ENCODE measurements at regions not wholly inside any gene's neighbourhood (a gene's known extent, or its start where the extent isn't known, plus 50 kb on each side); places are given as distances from the start of the nearest gene placed in this dataset.

- no peak overlapping the region for H3K23ac ChIP-seq (ENCODE audit: insufficient read length, low read depth, low read length)
- H2BK15ac ChIP-seq (ENCODE audit: low read depth, low read length): no peak overlapping the region
- Mint-ChIP-seq H3K4me3 (no peak overlapping the region), H3K27me3 (ENCODE audit: low read depth) (no peaks in the 10 kb centered on the region), H3K27ac (no peak overlapping the region), H3K36me3 (ENCODE audit: insufficient read depth in 1 of 3, low read depth in 3 of 3) (no peaks in the 10 kb centered on the region; a peak in 1 of 7 replicates), H3K9me3 (no peaks in the 10 kb centered on the region), H3K4me1 (no peaks in the 10 kb centered on the region)
- no peaks in the 10 kb centered on the region for H3K23me2 ChIP-seq (ENCODE audit: insufficient read length, low read depth, low read length, poor library complexity, severe bottlenecking)
- H2AK5ac ChIP-seq (ENCODE audit: insufficient read length, low read length): no peak overlapping the region
- H2BK20ac ChIP-seq (ENCODE audit: low read depth, low read length, poor library complexity, severe bottlenecking): no peak overlapping the region
- H3K18ac ChIP-seq (ENCODE audit: insufficient read length, low read depth, low read length): no peak overlapping the region
- no peak overlapping the region for H2BK12ac ChIP-seq (ENCODE audit: insufficient read length, low read depth, low read length)
- WGBS (ENCODE audit: extremely low coverage, insufficient read length, low lambda C conversion rate): no CpG with 5 or more reads among the region's 1 CpG
- no peaks in the 10 kb centered on the region for H3K79me1 ChIP-seq (ENCODE audit: insufficient read depth, low read depth, low read length, poor library complexity, severe bottlenecking)
- no peak overlapping the region for H3K9ac ChIP-seq (ENCODE audit: extremely low read depth, insufficient read length, low read length)
- H2AFZ ChIP-seq (ENCODE audit: low read length): no peak overlapping the region
- H2BK5ac ChIP-seq (ENCODE audit: insufficient read length, low read length): no peak overlapping the region
- no peak overlapping the region for H2BK120ac ChIP-seq (ENCODE audit: low read depth, low read length, poor library complexity, severe bottlenecking)
- H3T11ph ChIP-seq (ENCODE audit: low read length): no peak overlapping the region
- no peaks in the 10 kb centered on the region for H3K27me3 ChIP-seq (ENCODE audit: insufficient read depth, low read length)
- H3K4me1 ChIP-seq (ENCODE audit: insufficient read depth, low read length): no peaks in the 10 kb centered on the region
- no peaks in the 10 kb centered on the region for H4K20me1 ChIP-seq (ENCODE audit: control insufficient read depth, insufficient read depth, insufficient read length)
- no peak overlapping the region for H3K4ac ChIP-seq (ENCODE audit: low read depth, low read length)
- H3K79me2 ChIP-seq (ENCODE audit: insufficient read depth, low read length): no peaks in the 10 kb centered on the region
- TF ChIP-seq CTCF (conservative IDR thresholded peaks at IDR 0.05): no peak
- no peak overlapping the region for H3K14ac ChIP-seq (ENCODE audit: insufficient read depth, low read length)
- H3K56ac ChIP-seq (ENCODE audit: insufficient read length, low read depth, low read length): no peak overlapping the region
- no peaks in the 10 kb centered on the region for H3K9me3 ChIP-seq (ENCODE audit: control insufficient read depth, low read depth, low read length)
- no peak overlapping the region for H3K27ac ChIP-seq (ENCODE audit: insufficient read length, low read depth, low read length)
- H4K5ac ChIP-seq (ENCODE audit: insufficient read length, low read depth, low read length): no peak overlapping the region
- DNase-seq: no peak
- H4K91ac ChIP-seq (ENCODE audit: insufficient read length, low read depth, low read length): no peak overlapping the region
- no peak overlapping the region for H3K4me2 ChIP-seq (ENCODE audit: insufficient read depth, insufficient read length, low read length)
- H4K8ac ChIP-seq (replicated peaks; ENCODE audit: insufficient read length, low read depth, low read length): no peak overlapping the region
These were observed 66.8 kb upstream of the SMAD1 start for GRCh38 chr4:145414841-145415240.
